ENCODE measurements at regions not wholly inside any gene's neighbourhood (a gene's known extent, or its start where the extent isn't known, plus 50 kb on each side); places are given as distances from the start of the nearest gene placed in this dataset.

GRCh38 chr12:41661141-41661765, 473.1 kb downstream of the PDZRN4 start:
- TF ChIP-seq CTCF (IDR thresholded peaks at IDR 0.05 in 8 of 11, conservative IDR thresholded peaks at IDR 0.05 in 3 of 11) (no peak), POLR2A (IDR thresholded peaks at IDR 0.05) (no peak)
